Adrenal gland (tissue), 5 donors: ENCODE measurements at regions not wholly inside any gene's neighbourhood (a gene's known extent, or its start where the extent isn't known, plus 50 kb on each side); places are given as distances from the start of the nearest gene placed in this dataset.

Experiments
- CTCF ChIP-seq, 6 experiments: fragments of 450-650 bp in 4 of 6; fragments of 200-600 bp in 2 of 6; sonication (generic) in 1 of 6; IDR thresholded peaks; 1 replicate in 5 of 6; 2 replicates in 1 of 6; pipeline versions ENCODE4 v1.5.1 to v1.8.0; 2016 to 2021; ENCODE audit warnings: antibody characterized with exemption in 6 of 6, mild to moderate bottlenecking in 2 of 6, moderate library complexity in 1 of 6
- POLR2A ChIP-seq, 2 donors: fragments of 450-650 bp; IDR thresholded peaks; one replicate each; pipeline ENCODE4 v1.6.1; 2017; ENCODE audit warnings: antibody characterized with exemption in 2 of 2, mild to moderate bottlenecking in 2 of 2, moderate library complexity in 1 of 2
- donor health status: DM: no; HTN: no; CAD: no.

GRCh38 chrX:97876697-97877407, 993.1 kb downstream of the RPA4 start:
- TF ChIP-seq CTCF (IDR thresholded peaks at IDR 0.05) (no peak), POLR2A (IDR thresholded peaks at IDR 0.05) (no peak)
